WTC11 (cell line): ENCODE measurements at regions not wholly inside any gene's neighbourhood (a gene's known extent, or its start where the extent isn't known, plus 50 kb on each side); places are given as distances from the start of the nearest gene placed in this dataset.

Experiments
- ATAC-seq: fragments of 200-7000 bp; cut with Tn5 transposase; 2 replicates; pipeline ENCODE4 v1.10.0; 2021; ENCODE audit warnings: mild to moderate bottlenecking, moderate library complexity
- CTCF ChIA-PET: fragments of 300-600 bp; sonication (Branson Sonifier 250); formaldehyde crosslinking; loops from one replicate; lab custom pipeline; 2021; ENCODE audit warnings: antibody characterized with exemption; lab: Charles Lee
- POLR2A ChIA-PET: fragments of 350-600 bp; sonication (Branson Sonifier 250); formaldehyde crosslinking; loops from one replicate; lab custom pipeline; 2021; ENCODE audit warnings: antibody characterized with exemption; lab: Charles Lee
- DNase-seq: peaks from one replicate; pipeline ENCODE4 v3.0.0; 2021; ENCODE audit warnings: low spot score
- H3K27ac Mint-ChIP-seq: 2 replicates; pipeline ENCODE4 v1.8.0; 2021; ENCODE audit warnings: mixed read lengths
- H3K27me3 Mint-ChIP-seq: 2 replicates; pipeline ENCODE4 v1.8.0; 2021; ENCODE audit warnings: low read depth, mild to moderate bottlenecking, moderate library complexity, mixed read lengths
- H3K36me3 Mint-ChIP-seq: 2 replicates; pipeline ENCODE4 v1.8.0; 2021; ENCODE audit warnings: mixed read lengths
- H3K4me1 Mint-ChIP-seq: 2 replicates; pipeline ENCODE4 v1.8.0; 2022; ENCODE audit warnings: mixed read lengths
- H3K4me3 Mint-ChIP-seq: 2 replicates; pipeline ENCODE4 v1.8.0; 2021; ENCODE audit warnings: mild to moderate bottlenecking, moderate library complexity, mixed read lengths
- H3K9me3 Mint-ChIP-seq: 2 replicates; pipeline ENCODE4 v1.8.0; 2021; ENCODE audit warnings: mixed read lengths
- ELF4 ChIP-seq: sonication (generic); formaldehyde crosslinking; IDR thresholded peaks from 2 replicates; pipeline ENCODE4 v1.8.1; 2022; ENCODE audit warnings: low read depth, mild to moderate bottlenecking, moderate library complexity, missing genetic modification reagents
- JAZF1 ChIP-seq: fragments of 250-450 bp; sonication (Bioruptor Pico); IDR thresholded peaks from 2 replicates; pipeline ENCODE4 v1.9.0; 2021; ENCODE audit warnings: moderate library complexity, mild to moderate bottlenecking, inconsistent platforms
- NFATC4 ChIP-seq: fragments of 250-450 bp; sonication (Bioruptor Pico); IDR thresholded peaks from 2 replicates; pipeline ENCODE4 v1.9.0; 2021; ENCODE audit warnings: mild to moderate bottlenecking
- NFE2L1 ChIP-seq: sonication (generic); formaldehyde crosslinking; IDR thresholded peaks from 2 replicates; pipeline ENCODE4 v1.8.1; 2023; ENCODE audit warnings: missing genetic modification reagents
- TEAD1 ChIP-seq: sonication (generic); formaldehyde crosslinking; IDR thresholded peaks from 2 replicates; pipeline ENCODE4 v1.8.0; 2022; ENCODE audit warnings: mild to moderate bottlenecking, missing genetic modification reagents
- ZNF121 ChIP-seq: sonication (generic); formaldehyde crosslinking; IDR thresholded peaks from 2 replicates; pipeline ENCODE4 v1.8.0; 2023; ENCODE audit warnings: missing genetic modification reagents
- TF ChIP-seq, protein P1 (sequence below): fragments of 250-450 bp; sonication (Bioruptor Pico); IDR thresholded peaks from 2 replicates; pipeline ENCODE4 v1.9.0; 2021; ENCODE audit warnings: mild to moderate bottlenecking
- TF ChIP-seq, protein P2 (sequence below): sonication (generic); formaldehyde crosslinking; IDR thresholded peaks from 2 replicates; pipeline ENCODE4 v1.8.0; 2022; ENCODE audit warnings: mild to moderate bottlenecking, missing genetic modification reagents
- TF ChIP-seq, protein P3 (sequence below): sonication (generic); formaldehyde crosslinking; IDR thresholded peaks from 2 replicates; pipeline ENCODE4 v1.8.1; 2023; ENCODE audit warnings: mild to moderate bottlenecking, missing genetic modification reagents
- TF ChIP-seq, protein P4 (sequence below): sonication (generic); formaldehyde crosslinking; IDR thresholded peaks from 2 replicates; pipeline ENCODE4 v1.8.0; 2022; ENCODE audit warnings: mild to moderate bottlenecking, missing genetic modification reagents
- TF ChIP-seq, protein P5 (sequence below): sonication (generic); formaldehyde crosslinking; conservative IDR thresholded peaks from 2 replicates; pipeline ENCODE4 v1.8.1; 2023; ENCODE audit warnings: mild to moderate bottlenecking, low read depth, missing genetic modification reagents, moderate library complexity
- TF ChIP-seq, protein P6 (sequence below): sonication (generic); formaldehyde crosslinking; IDR thresholded peaks from 2 replicates; pipeline ENCODE4 v1.8.1; 2023; ENCODE audit warnings: mild to moderate bottlenecking, missing genetic modification reagents, moderate library complexity
- TF ChIP-seq, protein P7 (sequence below): fragments of 250-450 bp; sonication (Bioruptor Pico); IDR thresholded peaks from 2 replicates; pipeline ENCODE4 v1.9.0; 2021; ENCODE audit warnings: mild to moderate bottlenecking
- TF ChIP-seq, protein P8 (sequence below): sonication (generic); formaldehyde crosslinking; IDR thresholded peaks from 2 replicates; pipeline ENCODE4 v1.8.1; 2023; ENCODE audit warnings: mild to moderate bottlenecking, missing genetic modification reagents, moderate library complexity
- TF ChIP-seq, protein P9 (sequence below): sonication (generic); formaldehyde crosslinking; IDR thresholded peaks from 2 replicates; pipeline ENCODE4 v1.8.0; 2022; ENCODE audit warnings: mild to moderate bottlenecking, missing genetic modification reagents

DNA sequence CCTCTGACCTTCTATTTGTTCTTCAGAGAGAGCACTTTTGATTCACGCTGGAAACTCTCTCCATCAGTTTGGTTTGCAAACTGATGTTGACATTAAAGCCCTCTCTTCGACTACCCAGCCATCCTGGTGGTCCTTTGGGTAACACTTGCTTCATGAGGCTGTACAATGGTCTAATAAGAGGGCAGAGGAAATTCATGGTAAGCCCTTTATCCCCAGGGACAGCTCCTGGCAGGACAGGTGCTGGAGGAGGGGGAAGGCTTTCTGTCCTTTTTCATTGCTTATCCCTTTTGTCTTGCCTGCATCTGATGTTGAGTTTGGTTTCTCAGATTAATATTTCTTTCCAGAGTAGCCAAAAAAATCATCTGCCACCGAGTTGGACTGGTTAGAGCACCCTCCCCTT, 52.1 kb upstream of the CD93 start (continued):
- TF ChIP-seq, protein P1, sequence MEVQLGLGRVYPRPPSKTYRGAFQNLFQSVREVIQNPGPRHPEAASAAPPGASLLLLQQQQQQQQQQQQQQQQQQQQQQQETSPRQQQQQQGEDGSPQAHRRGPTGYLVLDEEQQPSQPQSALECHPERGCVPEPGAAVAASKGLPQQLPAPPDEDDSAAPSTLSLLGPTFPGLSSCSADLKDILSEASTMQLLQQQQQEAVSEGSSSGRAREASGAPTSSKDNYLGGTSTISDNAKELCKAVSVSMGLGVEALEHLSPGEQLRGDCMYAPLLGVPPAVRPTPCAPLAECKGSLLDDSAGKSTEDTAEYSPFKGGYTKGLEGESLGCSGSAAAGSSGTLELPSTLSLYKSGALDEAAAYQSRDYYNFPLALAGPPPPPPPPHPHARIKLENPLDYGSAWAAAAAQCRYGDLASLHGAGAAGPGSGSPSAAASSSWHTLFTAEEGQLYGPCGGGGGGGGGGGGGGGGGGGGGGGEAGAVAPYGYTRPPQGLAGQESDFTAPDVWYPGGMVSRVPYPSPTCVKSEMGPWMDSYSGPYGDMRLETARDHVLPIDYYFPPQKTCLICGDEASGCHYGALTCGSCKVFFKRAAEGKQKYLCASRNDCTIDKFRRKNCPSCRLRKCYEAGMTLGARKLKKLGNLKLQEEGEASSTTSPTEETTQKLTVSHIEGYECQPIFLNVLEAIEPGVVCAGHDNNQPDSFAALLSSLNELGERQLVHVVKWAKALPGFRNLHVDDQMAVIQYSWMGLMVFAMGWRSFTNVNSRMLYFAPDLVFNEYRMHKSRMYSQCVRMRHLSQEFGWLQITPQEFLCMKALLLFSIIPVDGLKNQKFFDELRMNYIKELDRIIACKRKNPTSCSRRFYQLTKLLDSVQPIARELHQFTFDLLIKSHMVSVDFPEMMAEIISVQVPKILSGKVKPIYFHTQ (CRISPR knock-in tag): no peak
- no peak for TF ChIP-seq TEAD1 (CRISPR knock-in tag)
- TF ChIP-seq, protein P2, sequence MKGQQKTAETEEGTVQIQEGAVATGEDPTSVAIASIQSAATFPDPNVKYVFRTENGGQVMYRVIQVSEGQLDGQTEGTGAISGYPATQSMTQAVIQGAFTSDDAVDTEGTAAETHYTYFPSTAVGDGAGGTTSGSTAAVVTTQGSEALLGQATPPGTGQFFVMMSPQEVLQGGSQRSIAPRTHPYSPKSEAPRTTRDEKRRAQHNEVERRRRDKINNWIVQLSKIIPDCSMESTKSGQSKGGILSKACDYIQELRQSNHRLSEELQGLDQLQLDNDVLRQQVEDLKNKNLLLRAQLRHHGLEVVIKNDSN (CRISPR knock-in tag): no peak
- no peak for TF ChIP-seq ZNF121 (CRISPR knock-in tag)
- TF ChIP-seq, protein P3, sequence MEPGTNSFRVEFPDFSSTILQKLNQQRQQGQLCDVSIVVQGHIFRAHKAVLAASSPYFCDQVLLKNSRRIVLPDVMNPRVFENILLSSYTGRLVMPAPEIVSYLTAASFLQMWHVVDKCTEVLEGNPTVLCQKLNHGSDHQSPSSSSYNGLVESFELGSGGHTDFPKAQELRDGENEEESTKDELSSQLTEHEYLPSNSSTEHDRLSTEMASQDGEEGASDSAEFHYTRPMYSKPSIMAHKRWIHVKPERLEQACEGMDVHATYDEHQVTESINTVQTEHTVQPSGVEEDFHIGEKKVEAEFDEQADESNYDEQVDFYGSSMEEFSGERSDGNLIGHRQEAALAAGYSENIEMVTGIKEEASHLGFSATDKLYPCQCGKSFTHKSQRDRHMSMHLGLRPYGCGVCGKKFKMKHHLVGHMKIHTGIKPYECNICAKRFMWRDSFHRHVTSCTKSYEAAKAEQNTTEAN (CRISPR knock-in tag): no peak

DNA sequence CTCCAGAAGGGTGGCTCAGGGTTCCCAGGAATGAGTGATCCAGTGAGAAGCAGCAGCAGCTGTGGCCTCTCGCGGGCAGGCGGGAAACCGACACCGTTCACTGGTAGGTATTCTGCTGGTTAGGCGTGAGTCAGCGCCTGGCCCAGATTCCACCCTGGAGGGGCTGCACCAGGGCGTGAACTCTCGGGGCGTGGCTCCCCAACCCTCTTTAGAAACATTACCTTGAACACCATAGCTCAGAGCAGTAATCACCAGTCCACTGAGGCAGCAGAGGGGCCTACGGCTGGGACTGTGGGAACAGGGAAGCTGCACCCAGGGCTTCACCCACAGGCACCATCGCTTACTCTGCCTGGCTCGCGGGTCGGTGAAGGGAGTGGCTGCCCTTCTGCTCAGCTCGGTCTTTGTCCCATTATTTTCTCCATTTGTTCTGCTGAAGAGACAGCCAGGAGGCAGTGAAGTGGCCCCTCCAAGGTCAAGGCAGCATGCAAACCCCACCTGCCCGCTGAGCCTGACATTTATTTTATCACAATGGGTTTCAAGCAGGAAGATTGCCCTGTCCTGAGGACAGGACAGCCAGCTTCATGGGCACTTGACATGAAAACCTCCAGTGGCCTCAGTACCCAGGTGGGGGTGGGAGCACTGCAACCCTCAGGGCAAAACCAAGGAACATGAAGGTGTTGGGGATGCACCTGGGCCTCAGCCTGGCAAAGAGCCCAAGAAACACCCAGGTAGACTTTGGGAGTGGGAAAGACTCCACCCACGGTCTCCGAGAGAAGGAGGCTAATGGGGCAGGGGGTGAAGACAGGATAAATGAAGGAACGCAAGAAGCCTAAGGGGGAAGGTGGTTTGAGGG, 51.0 kb upstream of the CD93 start:
- ATAC-seq: no peak
- Mint-ChIP-seq H3K27me3 (no peaks in the 10 kb centered on the region), H3K27ac (no peak overlapping the region), H3K9me3 (peaks cover 4% of the 10 kb centered on the region; the same call in 1 of the 2 replicates), H3K4me1 (no peaks in the 10 kb centered on the region), H3K4me3 (no peak overlapping the region), H3K36me3 (no peaks in the 10 kb centered on the region)
- TF ChIP-seq, protein P4, sequence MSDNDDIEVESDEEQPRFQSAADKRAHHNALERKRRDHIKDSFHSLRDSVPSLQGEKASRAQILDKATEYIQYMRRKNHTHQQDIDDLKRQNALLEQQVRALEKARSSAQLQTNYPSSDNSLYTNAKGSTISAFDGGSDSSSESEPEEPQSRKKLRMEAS (CRISPR knock-in tag): no peak
- TF ChIP-seq, protein P5, sequence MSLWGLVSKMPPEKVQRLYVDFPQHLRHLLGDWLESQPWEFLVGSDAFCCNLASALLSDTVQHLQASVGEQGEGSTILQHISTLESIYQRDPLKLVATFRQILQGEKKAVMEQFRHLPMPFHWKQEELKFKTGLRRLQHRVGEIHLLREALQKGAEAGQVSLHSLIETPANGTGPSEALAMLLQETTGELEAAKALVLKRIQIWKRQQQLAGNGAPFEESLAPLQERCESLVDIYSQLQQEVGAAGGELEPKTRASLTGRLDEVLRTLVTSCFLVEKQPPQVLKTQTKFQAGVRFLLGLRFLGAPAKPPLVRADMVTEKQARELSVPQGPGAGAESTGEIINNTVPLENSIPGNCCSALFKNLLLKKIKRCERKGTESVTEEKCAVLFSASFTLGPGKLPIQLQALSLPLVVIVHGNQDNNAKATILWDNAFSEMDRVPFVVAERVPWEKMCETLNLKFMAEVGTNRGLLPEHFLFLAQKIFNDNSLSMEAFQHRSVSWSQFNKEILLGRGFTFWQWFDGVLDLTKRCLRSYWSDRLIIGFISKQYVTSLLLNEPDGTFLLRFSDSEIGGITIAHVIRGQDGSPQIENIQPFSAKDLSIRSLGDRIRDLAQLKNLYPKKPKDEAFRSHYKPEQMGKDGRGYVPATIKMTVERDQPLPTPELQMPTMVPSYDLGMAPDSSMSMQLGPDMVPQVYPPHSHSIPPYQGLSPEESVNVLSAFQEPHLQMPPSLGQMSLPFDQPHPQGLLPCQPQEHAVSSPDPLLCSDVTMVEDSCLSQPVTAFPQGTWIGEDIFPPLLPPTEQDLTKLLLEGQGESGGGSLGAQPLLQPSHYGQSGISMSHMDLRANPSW: no peak
- TF ChIP-seq NFE2L1 (CRISPR knock-in tag) (no peak), JAZF1 (CRISPR knock-in tag) (no peak)
- DNase-seq: no peak
- ChIA-PET POLR2A (no interaction called here), CTCF (interaction anchor here (1.4 kb wide), 1 partner anchor 64 kb away, joined by 3 read pairs; no protein-coding TSS in a partner anchor)

DNA sequence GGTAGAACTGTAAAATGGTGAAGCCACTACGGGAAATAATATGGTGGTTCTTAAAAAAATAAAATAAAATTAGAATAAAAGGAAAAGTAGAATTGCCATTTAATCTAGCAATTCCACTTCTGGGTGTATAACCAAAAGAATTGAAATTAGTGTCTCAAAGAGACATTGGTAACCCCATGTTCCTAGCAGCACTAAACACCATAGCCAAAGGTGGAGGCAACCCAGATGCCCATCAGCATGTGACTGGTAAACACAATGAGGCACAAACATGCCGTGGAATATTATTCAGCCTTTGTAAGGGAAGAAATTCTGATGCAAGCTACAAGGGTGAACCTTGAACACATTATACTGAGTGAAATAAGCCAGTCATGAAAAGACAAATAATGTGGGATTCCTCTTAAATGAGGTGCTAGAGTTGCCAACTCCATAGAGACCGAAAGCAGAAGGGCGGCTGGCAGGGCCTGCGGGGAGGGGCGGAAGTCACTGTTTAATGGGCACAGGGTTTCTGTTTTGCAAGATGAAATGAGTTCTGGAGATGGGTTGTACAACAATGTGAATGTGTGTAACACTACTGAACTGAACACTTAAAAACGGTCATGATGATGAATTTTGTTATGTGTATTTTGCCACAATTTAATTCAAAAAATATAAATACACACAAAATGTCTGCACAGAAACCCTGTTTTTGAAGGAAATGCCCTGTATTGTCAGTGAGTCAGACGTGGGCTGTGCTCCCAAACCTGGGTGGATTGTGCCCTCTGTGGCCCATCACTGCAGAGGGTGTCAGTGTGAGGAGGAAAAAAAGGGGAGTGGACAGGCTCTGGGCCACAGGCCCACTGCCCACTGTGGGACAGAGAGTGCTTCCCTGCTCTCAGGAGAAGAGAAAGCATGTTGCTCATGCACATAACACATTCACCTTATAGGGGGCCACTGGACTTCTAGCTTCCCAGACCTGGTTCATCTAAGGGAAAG, 49.6 kb upstream of the CD93 start:
- H3K9me3 Mint-ChIP-seq: peaks cover 4% of the 10 kb centered on the region; the same call in 1 of the 2 replicates
- no peaks in the 10 kb centered on the region for H3K4me1 Mint-ChIP-seq
- ChIA-PET POLR2A (no interaction called here), CTCF (interaction anchor here (1.4 kb wide), 1 partner anchor 65 kb away, joined by 3 read pairs; no protein-coding TSS in a partner anchor)
- no peak overlapping the region for H3K4me3 Mint-ChIP-seq
- H3K27ac Mint-ChIP-seq: no peak overlapping the region
- ATAC-seq (no peak), DNase-seq (no peak)
- no peaks in the 10 kb centered on the region for H3K36me3 Mint-ChIP-seq
- no peaks in the 10 kb centered on the region for H3K27me3 Mint-ChIP-seq
- TF ChIP-seq, protein P6, sequence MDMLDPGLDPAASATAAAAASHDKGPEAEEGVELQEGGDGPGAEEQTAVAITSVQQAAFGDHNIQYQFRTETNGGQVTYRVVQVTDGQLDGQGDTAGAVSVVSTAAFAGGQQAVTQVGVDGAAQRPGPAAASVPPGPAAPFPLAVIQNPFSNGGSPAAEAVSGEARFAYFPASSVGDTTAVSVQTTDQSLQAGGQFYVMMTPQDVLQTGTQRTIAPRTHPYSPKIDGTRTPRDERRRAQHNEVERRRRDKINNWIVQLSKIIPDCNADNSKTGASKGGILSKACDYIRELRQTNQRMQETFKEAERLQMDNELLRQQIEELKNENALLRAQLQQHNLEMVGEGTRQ (CRISPR knock-in tag): no peak
- TF ChIP-seq, protein P7, sequence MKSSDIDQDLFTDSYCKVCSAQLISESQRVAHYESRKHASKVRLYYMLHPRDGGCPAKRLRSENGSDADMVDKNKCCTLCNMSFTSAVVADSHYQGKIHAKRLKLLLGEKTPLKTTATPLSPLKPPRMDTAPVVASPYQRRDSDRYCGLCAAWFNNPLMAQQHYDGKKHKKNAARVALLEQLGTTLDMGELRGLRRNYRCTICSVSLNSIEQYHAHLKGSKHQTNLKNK (CRISPR knock-in tag): no peak
- TF ChIP-seq, protein P8, sequence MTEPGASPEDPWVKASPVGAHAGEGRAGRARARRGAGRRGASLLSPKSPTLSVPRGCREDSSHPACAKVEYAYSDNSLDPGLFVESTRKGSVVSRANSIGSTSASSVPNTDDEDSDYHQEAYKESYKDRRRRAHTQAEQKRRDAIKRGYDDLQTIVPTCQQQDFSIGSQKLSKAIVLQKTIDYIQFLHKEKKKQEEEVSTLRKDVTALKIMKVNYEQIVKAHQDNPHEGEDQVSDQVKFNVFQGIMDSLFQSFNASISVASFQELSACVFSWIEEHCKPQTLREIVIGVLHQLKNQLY (CRISPR knock-in tag): no peak
- no peak for TF ChIP-seq NFATC4 (CRISPR knock-in tag)
- TF ChIP-seq ELF4 (CRISPR knock-in tag): no peak
- TF ChIP-seq, protein P9, sequence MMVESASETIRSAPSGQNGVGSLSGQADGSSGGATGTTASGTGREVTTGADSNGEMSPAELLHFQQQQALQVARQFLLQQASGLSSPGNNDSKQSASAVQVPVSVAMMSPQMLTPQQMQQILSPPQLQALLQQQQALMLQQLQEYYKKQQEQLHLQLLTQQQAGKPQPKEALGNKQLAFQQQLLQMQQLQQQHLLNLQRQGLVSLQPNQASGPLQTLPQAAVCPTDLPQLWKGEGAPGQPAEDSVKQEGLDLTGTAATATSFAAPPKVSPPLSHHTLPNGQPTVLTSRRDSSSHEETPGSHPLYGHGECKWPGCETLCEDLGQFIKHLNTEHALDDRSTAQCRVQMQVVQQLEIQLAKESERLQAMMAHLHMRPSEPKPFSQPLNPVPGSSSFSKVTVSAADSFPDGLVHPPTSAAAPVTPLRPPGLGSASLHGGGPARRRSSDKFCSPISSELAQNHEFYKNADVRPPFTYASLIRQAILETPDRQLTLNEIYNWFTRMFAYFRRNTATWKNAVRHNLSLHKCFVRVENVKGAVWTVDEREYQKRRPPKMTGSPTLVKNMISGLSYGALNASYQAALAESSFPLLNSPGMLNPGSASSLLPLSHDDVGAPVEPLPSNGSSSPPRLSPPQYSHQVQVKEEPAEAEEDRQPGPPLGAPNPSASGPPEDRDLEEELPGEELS: no peak
